AG09309 (cell line): ENCODE measurements at regions not wholly inside any gene's neighbourhood (a gene's known extent, or its start where the extent isn't known, plus 50 kb on each side); places are given as distances from the start of the nearest gene placed in this dataset.

Experiments used
- DNase-seq: peaks from one replicate; pipeline ENCODE4 v3.0.0-alpha.2; 2010; ENCODE audit warnings: low read depth
- H3K4me3 ChIP-seq: 2 replicates; pipeline ENCODE4 v1.5.1; 2011; ENCODE audit warnings: mild to moderate bottlenecking, low read depth, low read length, moderate library complexity; ENCODE audit not compliant: control insufficient read depth
- CTCF ChIP-seq: IDR thresholded peaks from 2 replicates; pipeline ENCODE4 v1.5.1; 2011; ENCODE audit warnings: mild to moderate bottlenecking, low read depth, low read length, inconsistent platforms; ENCODE audit not compliant: insufficient read depth, control insufficient read depth; ENCODE audit errors: missing control alignments

- DNase-seq: no peak
- no peak for TF ChIP-seq CTCF
- no peak overlapping the region for H3K4me3 ChIP-seq
These were observed 55.4 kb upstream of the RASGEF1B start for GRCh38 chr4:81527115-81527514.

GRCh38 chr4:81526706-81527105, 55.0 kb upstream of the RASGEF1B start:
- no peak overlapping the region for H3K4me3 ChIP-seq
- no peak for DNase-seq
- TF ChIP-seq CTCF: no peak

GRCh38 chr4:81523672-81524327, 52.1 kb upstream of the RASGEF1B start:
- no peak overlapping the region for H3K4me3 ChIP-seq

GRCh38 chr4:81522711-81523110, 51.0 kb upstream of the RASGEF1B start:
- no peak overlapping the region for H3K4me3 ChIP-seq
- TF ChIP-seq CTCF: no peak
- no peak for DNase-seq

More at GRCh38 chr4:81523672-81524327, 52.1 kb upstream of the RASGEF1B start:
- no peak for DNase-seq
- TF ChIP-seq CTCF: no peak

- DNase-seq: no peak
- no peak overlapping the region for H3K4me3 ChIP-seq
- TF ChIP-seq CTCF: no peak
These were observed 50.0 kb upstream of the RASGEF1B start for GRCh38 chr4:81521708-81522107.
